ENCODE measurements at regions not wholly inside any gene's neighbourhood (a gene's known extent, or its start where the extent isn't known, plus 50 kb on each side); places are given as distances from the start of the nearest gene placed in this dataset.

DNA sequence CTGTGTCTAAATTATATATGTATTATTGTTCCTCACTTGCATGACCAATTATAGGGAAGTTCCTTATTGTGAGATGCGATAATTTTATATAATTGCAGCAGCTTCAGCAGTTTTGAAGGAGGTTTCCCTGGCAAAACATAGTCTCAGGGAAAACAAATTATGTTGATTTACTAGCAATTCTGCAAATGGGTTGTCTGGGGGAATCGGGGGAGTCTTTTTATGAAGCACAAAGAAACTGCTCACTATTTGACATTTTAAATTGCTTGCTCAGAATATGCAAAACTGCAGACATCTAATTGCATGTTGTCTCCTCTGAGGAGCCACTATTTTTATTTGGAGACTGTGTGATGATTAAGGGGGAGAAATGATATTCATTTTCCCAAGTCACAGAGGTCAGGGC is 361.6 kb downstream of the YTHDC2 start:
- TF ChIP-seq CTCF (IDR thresholded peaks at IDR 0.05) (no peak), EP300 (IDR thresholded peaks at IDR 0.05) (no peak), POLR2A (IDR thresholded peaks at IDR 0.05) (no peak)
- H3K27me3 ChIP-seq, result no peaks in the 10 kb centered on the region
- intact Hi-C loops (cut with DNase I), result no loop called here
- DNase-seq, result no peak
- 3 to 8% (median 5%) methylated on average over 2 of the region's 2 CpGs for WGBS, 3 donors
- no peaks in the 10 kb centered on the region for H3K36me3 ChIP-seq
- H3K4me1 ChIP-seq (ENCODE audit: insufficient read depth), result no peaks in the 10 kb centered on the region
- H3K9me3 ChIP-seq, result no peaks in the 10 kb centered on the region
- H3K27ac ChIP-seq, result no peak overlapping the region
- no peak overlapping the region for H3K4me3 ChIP-seq

DNA sequence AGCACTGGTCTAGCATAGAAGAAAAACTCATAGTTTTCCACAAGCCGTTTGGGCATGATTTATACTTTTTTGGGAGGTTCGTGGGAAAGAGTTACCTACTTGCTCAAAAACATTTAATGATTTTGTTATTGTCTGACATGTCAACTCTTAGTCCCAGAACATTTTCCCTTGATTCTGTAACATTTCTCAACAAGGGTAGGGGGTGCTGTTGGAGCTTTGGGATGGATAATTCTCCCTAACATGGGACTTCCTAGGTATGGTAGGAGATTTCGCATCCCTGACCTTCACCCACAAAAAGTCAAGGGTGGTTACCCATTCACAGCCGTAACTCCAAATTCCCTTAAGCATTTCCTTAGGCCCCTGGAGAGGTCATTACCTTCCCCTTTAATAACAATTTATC is 378.0 kb downstream of the YTHDC2 start:
- Histone ChIP-seq H3K4me3 (no peak overlapping the region), H3K9me3 (no peaks in the 10 kb centered on the region), H3K27me3 (no peaks in the 10 kb centered on the region), H3K27ac (no peak overlapping the region), H3K4me1 (ENCODE audit: insufficient read depth) (no peaks in the 10 kb centered on the region), H3K36me3 (no peaks in the 10 kb centered on the region)
- 76 to 88% (median 82%) methylated on average over 4 of the region's 4 CpGs for WGBS, 3 donors
- intact Hi-C loops (cut with DNase I), result no loop called here
- TF ChIP-seq CTCF (IDR thresholded peaks at IDR 0.05) (no peak), EP300 (IDR thresholded peaks at IDR 0.05) (no peak), POLR2A (IDR thresholded peaks at IDR 0.05) (no peak)
- DNase-seq, result no peak

DNA sequence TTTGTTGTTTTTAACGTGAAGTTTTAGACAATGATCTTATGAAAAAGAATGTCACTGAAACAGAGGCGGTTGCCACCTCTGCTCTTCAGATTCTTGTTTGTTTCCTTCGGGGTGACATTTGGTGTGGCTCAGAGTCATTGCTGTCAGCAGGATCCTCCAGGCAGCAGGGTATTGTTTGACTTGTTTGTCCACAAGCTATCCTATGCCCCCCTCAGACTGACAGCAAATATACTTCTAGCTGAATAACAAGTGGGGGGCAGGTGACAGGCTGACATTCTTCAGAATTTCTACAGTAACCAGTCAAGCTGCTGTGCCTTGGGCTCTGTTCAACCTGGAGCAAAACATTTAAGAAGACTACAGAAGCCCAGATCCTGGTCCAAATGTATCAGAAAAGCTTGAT is 383.3 kb downstream of the YTHDC2 start:
- 70 to 77% (median 70%) methylated on average over 3 of the region's 3 CpGs for WGBS, 3 donors
- no peak for DNase-seq
- no peak overlapping the region for H3K4me3 ChIP-seq
- no peaks in the 10 kb centered on the region for H3K36me3 ChIP-seq
- H3K27me3 ChIP-seq, result no peaks in the 10 kb centered on the region
- intact Hi-C loops (cut with DNase I), result no loop called here
- TF ChIP-seq POLR2A (IDR thresholded peaks at IDR 0.05) (no peak), EP300 (IDR thresholded peaks at IDR 0.05) (no peak), CTCF (IDR thresholded peaks at IDR 0.05) (no peak)
- no peaks in the 10 kb centered on the region for H3K4me1 ChIP-seq (ENCODE audit: insufficient read depth)
- no peaks in the 10 kb centered on the region for H3K9me3 ChIP-seq
- H3K27ac ChIP-seq, result no peak overlapping the region

DNA sequence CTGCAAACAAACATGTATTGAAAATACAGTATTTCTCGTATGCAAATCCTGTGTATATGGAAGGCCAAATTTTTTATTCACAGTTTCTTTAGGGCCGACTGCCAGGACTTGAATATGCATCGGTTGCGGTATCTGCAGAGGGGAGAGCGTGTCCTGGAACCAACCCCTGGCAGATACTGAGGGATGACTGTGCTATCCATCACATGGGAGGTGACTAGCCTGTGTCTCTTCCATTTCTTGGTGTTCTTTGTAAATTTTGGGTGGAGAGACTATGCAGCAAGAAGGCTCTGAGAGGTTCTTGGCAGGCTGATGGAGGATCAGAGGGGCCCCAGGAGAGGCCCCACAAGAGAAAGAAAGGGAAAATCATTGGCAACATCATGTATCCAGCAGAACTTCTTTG is 384.3 kb downstream of the YTHDC2 start:
- no peak overlapping the region for H3K27ac ChIP-seq
- TF ChIP-seq CTCF (IDR thresholded peaks at IDR 0.05), result no peak
- no peak for TF ChIP-seq EP300 (IDR thresholded peaks at IDR 0.05)
- no peak for TF ChIP-seq POLR2A (IDR thresholded peaks at IDR 0.05)
- H3K4me3 ChIP-seq, result no peak overlapping the region
- intact Hi-C loops (cut with DNase I), result no loop called here
- H3K36me3 ChIP-seq, result no peaks in the 10 kb centered on the region
- WGBS, 3 donors, result 73 to 76% (median 75%) methylated on average over 5 of the region's 5 CpGs
- DNase-seq, result no peak
- H3K4me1 ChIP-seq (ENCODE audit: insufficient read depth), result no peaks in the 10 kb centered on the region
- H3K27me3 ChIP-seq, result no peaks in the 10 kb centered on the region
- no peaks in the 10 kb centered on the region for H3K9me3 ChIP-seq

DNA sequence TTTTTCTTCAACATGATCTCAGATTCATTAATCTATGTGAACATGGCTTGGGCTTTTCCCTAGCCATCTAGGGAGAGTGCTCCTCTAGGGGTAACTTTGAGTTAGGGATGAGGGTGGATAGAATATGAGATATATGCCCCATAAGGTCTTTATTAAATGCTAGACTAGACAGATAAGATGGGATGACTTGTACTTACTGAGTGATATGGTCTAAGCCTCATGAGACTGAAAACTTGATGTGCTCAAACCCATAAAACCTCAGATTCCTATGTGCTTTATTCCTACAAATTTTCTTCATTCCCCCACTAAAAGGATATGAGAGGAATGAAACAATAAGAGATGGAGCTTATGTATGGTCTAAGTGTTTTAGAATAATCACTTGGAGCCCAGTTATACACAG is 386.6 kb downstream of the YTHDC2 start:
- H3K36me3 ChIP-seq, result no peaks in the 10 kb centered on the region
- no peak overlapping the region for H3K4me3 ChIP-seq
- TF ChIP-seq POLR2A (IDR thresholded peaks at IDR 0.05) (no peak), CTCF (IDR thresholded peaks at IDR 0.05) (no peak), EP300 (IDR thresholded peaks at IDR 0.05) (no peak)
- no peaks in the 10 kb centered on the region for H3K4me1 ChIP-seq (ENCODE audit: insufficient read depth)
- H3K9me3 ChIP-seq, result no peaks in the 10 kb centered on the region
- intact Hi-C loops (cut with DNase I), result no loop called here
- no peak for DNase-seq
- H3K27ac ChIP-seq, result no peak overlapping the region
- no peaks in the 10 kb centered on the region for H3K27me3 ChIP-seq

Measured in ovary (tissue), 7 donors.